GM19397 (cell line): ENCODE measurements at regions not wholly inside any gene's neighbourhood (a gene's known extent, or its start where the extent isn't known, plus 50 kb on each side); places are given as distances from the start of the nearest gene placed in this dataset.
"Not testable (repeated sequence)": the region's sequence is repeated elsewhere in the genome, so short reads cannot be mapped to it uniquely, and the experiment has no call there.

Experiments
- ATAC-seq: cut with Tn5 transposase; IDR thresholded peaks from one replicate; pipeline ENCODE4 v1.9.1; 2021; ENCODE audit warnings: mild to moderate bottlenecking, moderate library complexity; ENCODE audit not compliant: unreplicated experiment

- no peak for ATAC-seq
Measured at GRCh38 chr14:41297576-41298327, 308.9 kb upstream of the LRFN5 start.

GRCh38 chr14:41295734-41296133 is 310.9 kb upstream of the LRFN5 start:
- ATAC-seq, result no peak

DNA sequence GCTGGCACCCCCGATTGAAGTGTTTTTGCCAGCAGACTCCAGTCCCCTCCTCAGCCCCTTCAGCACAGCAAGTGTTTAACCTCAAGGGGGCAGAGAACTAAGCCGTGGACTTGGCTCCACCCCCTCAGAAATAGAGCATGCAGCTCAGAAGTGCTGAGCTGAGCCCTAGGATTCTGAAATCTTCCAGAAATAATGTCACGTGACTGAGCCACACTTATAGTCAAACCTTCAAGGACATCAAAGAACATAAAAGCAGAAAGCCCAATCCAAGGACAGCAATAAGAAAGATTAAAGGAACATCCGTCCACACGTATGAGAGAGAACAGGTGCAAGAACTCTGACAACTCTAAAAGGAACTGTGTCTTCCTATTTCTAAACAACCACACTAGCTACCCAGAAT is 317.7 kb upstream of the LRFN5 start:
- no peak for ATAC-seq

DNA sequence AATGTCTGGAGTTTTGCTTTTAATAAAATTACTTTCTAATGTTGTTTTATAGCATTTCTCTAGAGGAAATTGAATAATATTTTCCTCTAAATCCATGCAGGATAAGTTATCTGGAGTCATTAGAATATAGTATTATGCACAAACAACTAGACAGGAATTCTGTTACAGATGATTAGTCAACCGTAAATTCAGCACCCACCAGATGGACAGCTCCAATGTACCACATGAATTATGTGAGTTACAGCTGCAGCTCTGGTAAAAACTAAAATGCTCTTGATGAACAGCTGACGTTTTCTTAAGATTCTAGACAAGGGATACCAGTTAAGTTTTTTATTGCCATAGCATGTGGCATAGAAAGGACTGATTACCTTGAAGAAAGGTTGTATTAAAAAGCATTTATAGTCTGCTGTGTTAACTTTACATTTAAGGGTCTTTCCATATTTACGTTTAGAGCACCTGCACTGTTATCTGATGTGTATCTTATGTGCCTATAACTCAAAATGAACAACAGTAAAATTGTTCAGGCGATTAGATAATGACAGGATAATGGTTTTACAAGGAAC is 321.4 kb upstream of the LRFN5 start:
- ATAC-seq, result no peak

DNA sequence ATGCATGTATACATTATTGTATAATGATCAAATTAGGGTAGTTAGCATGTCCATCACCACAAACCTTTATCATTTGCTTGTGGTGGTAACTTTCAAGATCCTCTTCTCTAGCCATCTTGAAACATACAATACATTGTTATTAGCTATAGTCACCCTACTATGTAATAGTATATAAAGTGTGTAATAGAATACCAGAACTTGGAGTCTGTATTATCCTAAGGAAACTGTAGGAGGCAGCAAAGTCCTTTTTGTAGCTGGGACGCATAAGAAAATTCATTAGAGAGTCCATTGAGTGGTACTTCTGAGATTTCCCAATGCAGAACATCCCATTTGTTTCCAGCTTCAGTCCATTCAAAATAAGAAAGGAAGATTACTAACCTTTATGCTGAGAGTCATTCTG is 325.9 kb upstream of the LRFN5 start:
- ATAC-seq, result no peak

- ATAC-seq, result no peak
Measured at GRCh38 chr14:41277450-41277849, 329.2 kb upstream of the LRFN5 start.

DNA sequence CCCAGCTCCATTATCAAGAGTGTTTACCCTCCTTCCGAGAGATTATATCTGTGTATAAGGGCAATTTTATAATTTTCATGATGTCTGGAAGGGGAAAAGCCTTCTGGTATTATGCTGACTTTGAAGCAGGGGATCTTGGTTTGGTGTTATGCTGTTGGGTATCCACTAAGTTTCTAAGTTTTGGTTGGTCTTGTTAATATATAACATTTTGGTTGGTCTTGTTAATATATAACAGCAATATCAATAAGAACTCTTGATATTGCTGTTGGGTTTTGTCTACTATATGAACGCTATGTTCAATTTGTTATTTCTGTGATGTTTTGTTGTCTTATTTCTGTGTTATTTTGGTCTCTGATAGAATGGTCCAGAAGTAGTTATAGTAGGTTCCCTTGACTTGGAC is 349.2 kb upstream of the LRFN5 start:
- ATAC-seq, result no peak

DNA sequence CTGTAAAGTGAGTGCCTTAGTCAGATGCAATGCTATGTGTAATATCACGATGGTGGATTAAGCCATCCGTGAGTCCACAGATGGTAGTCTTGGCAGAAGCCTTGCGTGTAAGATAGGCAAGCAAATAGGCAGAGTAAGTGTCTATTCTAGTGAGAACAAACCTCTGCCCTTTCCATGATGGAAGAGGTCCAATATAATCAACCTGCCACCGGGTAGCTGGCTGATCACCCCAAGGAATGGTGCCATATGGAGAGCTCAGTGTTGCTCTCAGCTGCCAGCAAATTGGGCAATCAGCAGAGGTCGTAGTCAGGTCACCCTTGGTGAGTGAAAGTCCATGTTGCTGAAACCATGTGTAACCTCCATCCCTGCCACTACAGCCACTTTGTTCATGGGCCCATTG is 371.2 kb upstream of the LRFN5 start:
- no peak for ATAC-seq

- ATAC-seq, result no peak
Measured at GRCh38 chr14:41230683-41231082, 376.0 kb upstream of the LRFN5 start.

DNA sequence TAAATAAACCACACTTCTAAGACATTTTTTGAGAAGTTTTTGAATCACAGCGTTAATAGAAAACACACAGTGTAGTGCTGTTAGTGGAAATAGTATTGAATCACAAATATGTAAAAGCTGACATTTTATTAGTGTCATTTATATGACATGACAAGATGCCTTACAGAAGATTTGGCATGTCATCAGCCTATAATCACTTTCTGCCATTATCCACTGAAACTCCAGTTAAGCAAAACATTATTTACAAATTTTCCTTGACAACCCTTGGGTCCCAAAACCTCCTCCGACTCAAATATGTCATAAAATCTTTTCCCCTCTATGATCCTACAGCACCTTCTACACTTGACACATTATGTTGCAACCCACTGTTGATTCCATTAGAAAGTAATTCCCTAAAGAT is 376.9 kb upstream of the LRFN5 start:
- ATAC-seq, result no peak

- ATAC-seq, result no peak
Measured at GRCh38 chr14:41225433-41225832, 381.2 kb upstream of the LRFN5 start.

DNA sequence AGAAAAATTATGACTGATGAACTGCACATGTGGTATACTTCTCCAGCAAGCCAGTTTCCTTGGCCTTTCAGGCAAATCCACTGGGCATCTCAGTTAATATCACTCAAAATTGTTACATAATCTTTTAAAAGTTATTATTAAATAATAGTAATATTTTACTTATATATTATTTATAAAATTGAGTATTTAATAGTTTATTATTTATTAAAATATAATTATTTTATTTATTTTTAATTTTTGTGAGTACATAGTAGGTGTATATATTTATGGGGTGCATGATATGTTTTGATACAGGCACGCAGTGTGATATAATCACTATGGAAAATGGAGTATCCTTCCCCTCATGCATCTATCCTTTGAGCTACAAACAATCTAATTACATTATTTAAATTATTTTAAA is 384.1 kb upstream of the LRFN5 start:
- ATAC-seq, result no peak

DNA sequence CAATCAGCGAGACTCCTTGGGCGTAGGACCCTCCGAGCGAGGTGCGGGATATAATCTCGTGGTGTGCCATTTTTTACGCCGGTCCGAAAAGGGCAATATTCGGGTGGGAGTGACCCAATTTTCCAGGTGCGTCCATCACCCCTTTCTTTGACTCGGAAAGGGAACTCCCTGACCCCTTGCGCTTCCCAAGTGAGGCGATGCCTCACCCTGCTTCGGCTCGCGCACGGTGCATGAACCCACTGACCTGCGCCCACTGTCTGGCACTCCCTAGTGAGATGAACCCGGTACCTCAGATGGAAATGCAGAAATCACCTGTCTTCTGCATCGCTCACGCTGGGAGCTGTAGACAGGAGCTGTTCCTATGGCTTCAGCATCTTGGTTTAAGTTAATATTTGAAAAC is 391.7 kb upstream of the LRFN5 start:
- ATAC-seq, result not testable (repeated sequence)

DNA sequence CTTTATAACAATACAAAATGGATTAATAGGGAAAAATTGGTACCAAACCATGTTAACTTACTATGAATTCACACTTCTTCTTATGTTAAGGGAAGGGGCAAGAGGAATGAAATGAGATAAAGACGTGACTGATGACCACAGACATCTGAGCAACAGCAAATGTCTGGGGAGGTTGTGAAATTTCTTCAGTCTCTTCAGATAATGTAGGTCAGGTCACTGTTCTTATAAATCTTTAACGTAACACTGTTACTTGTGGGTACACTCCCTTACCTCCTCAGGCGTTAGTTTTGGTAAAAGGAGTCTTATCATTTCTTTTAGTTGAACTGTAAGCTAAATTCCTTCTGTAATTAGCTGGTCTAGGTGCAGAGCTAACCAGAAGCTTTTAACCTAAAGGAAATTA is 405.0 kb upstream of the LRFN5 start:
- no peak for ATAC-seq

- no peak for ATAC-seq
Measured at GRCh38 chr14:41187868-41188267, 418.8 kb upstream of the LRFN5 start.

DNA sequence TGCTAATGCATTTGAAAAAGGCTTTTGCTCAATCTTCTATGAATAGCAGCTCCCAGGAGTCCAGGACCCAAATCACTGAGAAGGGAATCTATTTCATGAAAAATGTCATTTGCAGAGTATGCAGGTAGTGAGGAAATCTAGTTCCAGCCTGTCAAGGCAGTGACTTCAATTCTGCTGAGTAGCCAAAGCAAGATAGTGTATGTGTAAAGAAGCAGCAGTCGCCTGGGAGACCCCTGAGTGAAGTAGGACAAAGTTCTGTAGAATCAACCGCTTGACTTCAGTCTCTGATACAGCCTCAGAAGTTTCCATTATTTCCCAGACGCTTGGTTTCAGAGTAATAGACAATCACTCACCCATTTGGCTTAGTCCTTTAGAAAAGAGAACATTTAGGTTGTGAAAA is 435.6 kb upstream of the LRFN5 start:
- ATAC-seq, result no peak

DNA sequence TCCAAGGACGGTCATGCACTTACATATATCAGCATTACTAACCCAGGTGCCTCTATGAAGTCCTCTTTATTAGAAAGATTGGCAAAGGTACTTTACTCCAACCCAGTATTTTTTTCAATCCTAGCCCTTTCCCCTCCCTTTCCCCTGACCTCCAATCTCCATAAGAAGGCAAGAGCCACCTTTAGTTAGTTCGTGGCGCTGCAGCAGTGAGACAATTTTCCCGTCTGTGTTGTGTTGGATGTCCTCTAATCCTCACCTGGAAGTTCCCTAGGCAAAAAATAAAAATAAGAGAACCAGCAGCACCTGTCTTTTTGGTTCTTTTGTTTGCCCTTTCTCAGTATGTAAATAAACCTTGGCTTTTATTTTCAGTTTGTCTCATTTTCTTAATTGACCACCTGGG is 439.6 kb upstream of the LRFN5 start:
- no peak for ATAC-seq

DNA sequence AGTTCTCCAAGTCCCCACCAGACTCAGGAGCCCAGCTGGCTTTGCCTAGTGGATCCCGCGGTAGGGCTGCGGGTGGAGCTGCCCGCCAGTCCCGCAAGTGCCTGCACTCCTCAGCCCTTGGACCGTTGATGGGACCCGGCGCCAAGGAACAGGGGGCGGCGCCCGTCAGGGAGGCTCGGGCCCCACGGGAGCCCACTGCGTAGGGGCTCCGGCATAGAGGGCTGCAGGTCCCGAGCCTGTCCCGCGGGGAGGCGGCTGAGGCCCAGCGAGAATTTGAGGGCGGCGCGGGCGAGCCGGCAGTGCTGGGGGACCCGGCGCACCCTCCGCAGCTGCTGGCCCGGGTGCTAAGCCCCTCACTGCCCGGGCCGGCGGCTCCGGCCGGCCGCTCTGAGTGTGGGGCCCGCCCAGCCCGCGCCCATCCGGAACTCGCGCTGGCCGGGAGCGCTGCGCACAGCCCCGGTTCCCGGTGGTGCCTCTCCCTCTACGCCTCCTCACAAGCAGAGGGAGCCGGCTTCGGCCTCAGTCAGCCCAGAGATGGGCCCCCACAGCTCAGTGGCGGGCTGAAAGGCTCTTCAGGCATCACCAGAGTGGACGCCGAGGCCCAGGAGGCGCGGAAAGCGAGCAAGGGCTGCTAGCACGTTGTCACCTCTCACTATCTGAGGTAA is 452.4 kb upstream of the LRFN5 start:
- no peak for ATAC-seq

GRCh38 chr14:41146391-41146790 is 460.3 kb upstream of the LRFN5 start:
- no peak for ATAC-seq

DNA sequence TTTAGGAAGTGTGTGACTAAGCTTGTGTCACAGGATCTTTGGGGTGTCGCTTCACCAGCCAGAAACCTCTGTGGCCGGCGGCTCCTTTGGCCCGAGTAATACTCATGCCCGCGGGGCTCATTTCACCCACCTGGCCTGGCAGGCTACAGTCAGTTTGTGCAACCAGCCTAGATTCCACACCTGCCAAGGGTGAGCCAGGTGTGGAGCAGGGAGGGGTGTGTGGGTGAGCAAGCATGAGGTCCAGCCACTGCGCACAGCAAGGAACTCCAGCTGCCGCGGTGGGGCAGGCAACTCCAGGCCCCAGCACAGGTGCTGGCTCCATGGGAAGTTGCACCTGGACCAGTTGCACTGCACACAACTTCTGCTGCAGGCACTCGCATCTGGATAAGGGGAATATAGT is 462.3 kb upstream of the LRFN5 start:
- ATAC-seq, result no peak

- ATAC-seq, result no peak
Measured at GRCh38 chr14:41137741-41138140, 468.9 kb upstream of the LRFN5 start.

DNA sequence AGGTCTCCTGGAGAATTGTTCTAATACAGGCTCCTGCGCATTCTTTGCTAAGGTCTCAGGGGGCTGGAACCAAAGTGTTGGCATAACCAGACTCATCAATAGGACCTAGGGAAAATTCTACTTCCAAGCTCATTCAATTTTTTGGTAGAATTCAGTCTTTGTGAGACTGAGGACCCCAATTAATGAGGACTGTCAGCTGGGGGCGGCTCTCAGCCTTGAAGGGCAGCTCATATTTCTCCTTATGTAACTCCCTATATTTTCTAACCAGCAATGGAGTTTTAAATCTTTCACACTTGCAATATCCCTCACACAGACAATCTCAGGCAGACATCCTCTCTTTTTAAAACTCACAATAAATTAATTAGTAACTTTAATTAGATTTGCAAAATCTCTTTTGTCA is 476.4 kb upstream of the LRFN5 start:
- ATAC-seq, result no peak
